ENCODE measurements at regions not wholly inside any gene's neighbourhood (a gene's known extent, or its start where the extent isn't known, plus 50 kb on each side); places are given as distances from the start of the nearest gene placed in this dataset.

DNA sequence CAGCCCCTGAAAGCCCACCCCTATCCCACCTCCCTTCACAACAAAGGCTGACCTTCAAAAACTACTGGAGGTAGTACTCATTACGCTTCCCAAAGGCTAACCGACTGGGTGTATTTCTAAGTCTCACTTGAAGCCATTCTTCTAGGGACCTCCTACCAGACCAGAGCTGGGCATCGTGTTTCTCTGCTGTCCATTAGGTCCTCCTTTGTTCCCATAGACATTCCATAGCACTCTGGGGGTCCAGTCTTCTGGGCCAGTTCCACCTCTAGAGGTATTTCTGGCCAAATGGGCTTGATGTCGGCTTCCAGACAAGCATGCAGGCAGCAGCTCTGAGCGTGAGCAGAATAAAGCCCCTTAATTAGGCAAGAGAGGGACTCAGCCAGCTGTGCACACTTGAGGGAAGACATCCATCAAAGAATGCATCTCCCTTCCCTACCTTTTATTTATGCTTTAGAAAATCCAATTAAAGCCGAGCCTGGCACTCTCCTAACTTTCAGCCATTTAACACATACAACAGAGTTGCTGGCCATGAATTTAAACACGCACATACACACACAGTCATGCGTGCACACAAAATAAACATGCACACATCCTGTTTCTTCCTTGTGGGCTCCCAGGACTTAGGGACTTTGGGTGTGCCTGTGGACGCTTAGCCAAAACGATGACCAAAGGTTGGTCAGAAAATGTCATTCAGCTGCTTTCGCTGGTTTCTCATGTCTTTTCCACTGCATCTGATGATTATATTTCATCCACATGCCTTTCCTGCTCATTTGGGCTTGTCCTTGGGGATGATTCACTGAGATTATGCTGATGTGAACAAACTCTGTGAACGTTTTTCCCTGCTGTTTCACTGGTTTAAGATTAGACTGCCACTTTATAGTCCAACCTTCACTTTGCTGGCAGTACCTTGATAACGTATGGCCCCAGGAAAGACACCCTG, 362.0 kb upstream of the NFE2L3 start:
- H3K4me3 ChIP-seq (ENCODE audit: low read depth, low read length), result no peak overlapping the region

- H3K4me3 ChIP-seq (ENCODE audit: low read depth, low read length), result no peak overlapping the region
Measured at GRCh38 chr7:25790963-25791362, 361.0 kb upstream of the NFE2L3 start.

DNA sequence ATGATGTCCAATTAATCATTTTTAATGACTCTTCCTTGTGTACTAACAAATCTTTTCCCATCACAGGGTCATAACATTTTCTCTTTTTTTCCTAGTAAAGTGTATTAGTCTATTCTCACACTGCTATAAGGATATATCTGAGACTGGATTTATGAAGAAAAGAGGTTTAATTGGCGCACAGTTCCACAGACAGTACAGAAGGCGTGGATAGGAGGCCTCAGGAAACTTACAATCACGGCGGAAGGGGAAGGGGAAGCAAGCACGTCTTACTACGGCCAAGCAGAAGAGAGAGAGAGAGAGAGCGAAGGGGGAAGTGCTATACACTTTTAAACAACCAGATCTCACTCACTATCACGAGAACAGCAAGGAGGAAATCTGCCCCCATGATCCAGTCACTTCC, 359.4 kb upstream of the NFE2L3 start:
- no peak overlapping the region for H3K4me3 ChIP-seq (ENCODE audit: low read depth, low read length)

DNA sequence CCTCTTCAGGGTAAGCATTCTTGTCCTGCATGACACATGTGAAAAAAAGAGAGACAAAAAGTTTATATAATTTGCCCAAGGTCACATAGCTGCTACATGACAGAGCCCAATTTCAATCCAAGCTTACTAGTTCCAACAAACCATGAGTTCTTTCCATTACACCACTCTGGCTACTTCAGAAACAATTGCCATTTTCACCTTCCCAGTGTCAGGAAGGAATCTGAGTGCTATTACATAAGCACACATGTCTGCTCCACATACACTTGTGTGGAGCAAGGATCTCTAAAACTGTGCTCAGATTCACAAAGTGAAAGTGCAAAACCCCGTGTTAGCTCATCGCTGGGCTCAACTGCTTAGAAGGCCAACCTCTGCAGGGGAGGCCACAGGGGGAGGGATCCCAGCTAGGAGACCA, 356.2 kb upstream of the NFE2L3 start:
- H3K4me3 ChIP-seq (ENCODE audit: low read depth, low read length), result no peak overlapping the region

GRCh38 chr7:25798344-25798743, 353.7 kb upstream of the NFE2L3 start:
- no peak overlapping the region for H3K4me3 ChIP-seq (ENCODE audit: low read depth, low read length)

GRCh38 chr7:25801214-25801613, 350.8 kb upstream of the NFE2L3 start:
- no peak overlapping the region for H3K4me3 ChIP-seq (ENCODE audit: low read depth, low read length)

GRCh38 chr7:25802057-25802456, 349.9 kb upstream of the NFE2L3 start:
- H3K4me3 ChIP-seq (ENCODE audit: low read depth, low read length), result no peak overlapping the region

DNA sequence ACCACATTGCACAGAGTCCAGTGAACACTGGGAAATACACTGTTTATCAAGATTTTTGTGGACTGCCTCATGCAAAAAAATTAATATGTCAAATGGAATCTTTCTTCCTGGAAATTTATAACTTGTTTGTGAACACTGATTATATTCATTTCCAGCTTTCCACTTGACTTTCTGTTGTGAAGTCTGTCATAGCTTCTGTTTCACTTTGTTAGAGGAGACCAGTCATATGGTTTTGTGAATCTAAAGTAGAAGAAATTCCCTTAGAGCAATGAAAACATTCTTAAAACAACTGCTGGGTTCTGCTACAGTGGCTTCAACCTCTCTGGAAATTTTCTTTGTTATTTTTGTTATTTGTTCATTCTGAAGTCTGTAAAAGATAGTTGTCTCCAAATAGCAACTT, 349.5 kb upstream of the NFE2L3 start:
- no peak overlapping the region for H3K4me3 ChIP-seq (ENCODE audit: low read depth, low read length)

DNA sequence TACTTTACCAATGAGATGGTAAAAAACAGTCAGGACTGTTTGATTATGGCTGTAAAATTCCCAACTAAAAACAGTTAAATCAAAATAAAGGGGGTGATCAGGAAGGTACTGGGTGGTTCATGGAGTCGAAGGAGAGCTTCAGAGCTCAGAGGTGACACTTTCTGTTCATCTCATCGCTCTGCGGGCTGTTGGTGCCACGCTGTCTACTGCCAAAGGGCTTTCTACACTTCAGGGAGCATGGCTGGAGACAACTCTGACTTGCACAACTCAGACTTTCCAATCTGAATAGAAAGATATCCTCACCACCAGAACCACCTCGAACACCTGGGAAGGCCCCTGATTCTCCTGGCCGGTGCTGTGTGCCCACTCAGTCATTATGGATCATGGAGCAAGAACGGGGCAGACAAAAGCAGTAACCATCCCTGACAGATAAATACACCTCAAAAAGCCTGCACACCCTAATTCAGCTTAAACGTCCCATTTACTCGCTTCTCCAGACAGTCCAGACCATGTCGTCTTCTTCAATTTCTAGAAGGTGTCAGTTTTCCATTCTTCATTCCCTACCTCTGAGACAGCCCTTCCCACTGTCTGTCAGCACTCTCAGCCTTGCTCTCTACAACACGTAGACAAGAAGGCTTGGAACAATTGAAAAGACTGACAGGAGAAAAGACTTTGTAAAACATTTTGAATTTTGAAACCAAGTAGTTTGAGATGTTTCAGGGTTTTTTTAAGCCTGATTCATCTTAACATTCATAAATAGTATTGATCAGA, 348.7 kb upstream of the NFE2L3 start:
- no peak overlapping the region for H3K4me3 ChIP-seq (ENCODE audit: low read depth, low read length)

- no peak overlapping the region for H3K4me3 ChIP-seq (ENCODE audit: low read depth, low read length)
Measured at GRCh38 chr7:25804154-25804553, 347.8 kb upstream of the NFE2L3 start.

DNA sequence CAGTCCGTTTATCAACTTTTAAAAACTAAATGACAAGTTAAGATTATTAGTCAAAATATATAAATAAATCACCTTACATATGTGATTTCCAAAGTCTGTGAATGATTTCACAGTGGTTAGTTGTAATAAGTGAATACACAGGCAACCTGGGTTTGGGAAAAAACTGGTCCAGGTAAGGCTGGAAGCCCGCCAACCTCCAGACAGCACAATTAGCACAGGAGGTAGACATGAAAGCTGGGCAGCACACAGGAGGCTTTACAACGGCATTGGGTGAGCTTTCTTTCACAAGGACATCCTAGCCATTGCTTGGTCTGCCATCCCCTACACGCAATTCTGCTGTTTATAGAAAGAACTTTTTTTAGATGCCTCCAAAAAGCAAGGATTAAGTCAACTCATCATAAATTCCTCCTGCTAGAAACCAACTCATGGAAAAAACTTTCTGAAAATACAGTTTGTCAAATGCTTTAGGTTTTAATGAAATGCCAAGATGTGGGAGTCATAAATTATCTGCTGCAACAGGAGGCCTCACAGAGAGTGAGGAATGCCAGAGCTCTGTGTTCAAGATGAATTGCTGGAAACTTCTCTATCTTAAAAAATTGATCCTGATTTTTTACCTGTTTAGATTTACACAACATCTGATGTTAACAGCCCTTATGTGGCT, 346.8 kb upstream of the NFE2L3 start:
- H3K4me3 ChIP-seq (ENCODE audit: low read depth, low read length), result no peak overlapping the region

- H3K4me3 ChIP-seq (ENCODE audit: low read depth, low read length), result no peak overlapping the region
Measured at GRCh38 chr7:25807086-25807611, 344.8 kb upstream of the NFE2L3 start.

DNA sequence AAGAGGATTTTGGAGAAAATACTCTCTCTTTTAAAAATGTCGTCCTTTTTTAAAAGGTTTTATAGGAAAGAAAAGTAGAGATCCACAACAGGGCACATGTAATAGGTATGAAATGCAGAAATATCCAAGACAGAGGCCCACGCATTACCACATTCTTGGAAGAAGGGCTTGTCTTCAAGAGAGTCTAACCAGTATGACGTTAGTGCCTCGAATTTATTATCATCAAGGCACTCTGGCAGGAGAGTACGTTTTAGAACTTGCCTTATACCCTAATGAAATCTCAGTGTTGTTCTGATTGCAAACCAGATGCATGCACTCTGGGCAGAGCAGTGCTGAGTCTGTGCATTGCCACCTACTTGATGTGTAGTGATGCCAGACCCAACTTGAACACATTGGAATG, 342.6 kb upstream of the NFE2L3 start:
- no peak overlapping the region for H3K4me3 ChIP-seq (ENCODE audit: low read depth, low read length)

GRCh38 chr7:25812086-25812850, 339.7 kb upstream of the NFE2L3 start:
- no peak overlapping the region for H3K4me3 ChIP-seq (ENCODE audit: low read depth, low read length)

DNA sequence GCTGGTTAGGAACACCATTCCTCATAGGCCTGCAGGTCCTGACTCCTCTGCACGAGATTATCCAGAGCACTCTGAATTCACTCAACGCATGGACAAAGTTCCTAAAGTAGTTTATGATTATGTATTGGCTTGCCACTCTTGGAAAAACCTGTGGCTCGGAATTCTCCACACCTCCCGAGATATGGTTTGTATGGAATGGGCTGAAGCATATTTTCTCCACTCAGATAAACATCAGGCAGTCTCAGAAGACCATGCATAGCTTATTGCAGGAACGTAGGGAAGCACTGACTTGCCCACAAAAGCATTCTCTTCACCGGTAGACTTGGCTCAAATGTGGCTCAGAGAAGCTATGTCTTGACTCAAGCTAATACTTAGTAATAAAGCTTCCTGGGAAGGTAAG, 338.6 kb upstream of the NFE2L3 start:
- no peak overlapping the region for H3K4me3 ChIP-seq (ENCODE audit: low read depth, low read length)

DNA sequence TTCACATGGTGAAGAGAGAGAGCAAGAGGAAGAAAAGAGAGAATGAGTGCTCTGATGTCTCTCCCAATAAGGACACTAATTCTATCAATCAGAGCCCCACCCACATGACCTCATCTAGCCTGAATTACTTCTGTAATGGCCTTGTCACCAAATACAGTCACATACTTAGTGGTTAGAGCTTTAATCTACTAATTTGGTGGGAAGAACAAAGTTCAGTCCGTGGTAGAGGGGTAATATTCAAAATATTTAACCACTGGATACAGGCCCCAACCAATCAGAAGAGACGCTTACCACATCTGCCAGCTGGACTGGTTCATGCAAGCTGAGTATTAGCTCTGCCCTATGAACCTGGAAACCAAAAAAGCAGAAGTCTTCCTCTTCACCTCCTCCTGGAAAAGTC, 336.3 kb upstream of the NFE2L3 start:
- no peak overlapping the region for H3K4me3 ChIP-seq (ENCODE audit: low read depth, low read length)

DNA sequence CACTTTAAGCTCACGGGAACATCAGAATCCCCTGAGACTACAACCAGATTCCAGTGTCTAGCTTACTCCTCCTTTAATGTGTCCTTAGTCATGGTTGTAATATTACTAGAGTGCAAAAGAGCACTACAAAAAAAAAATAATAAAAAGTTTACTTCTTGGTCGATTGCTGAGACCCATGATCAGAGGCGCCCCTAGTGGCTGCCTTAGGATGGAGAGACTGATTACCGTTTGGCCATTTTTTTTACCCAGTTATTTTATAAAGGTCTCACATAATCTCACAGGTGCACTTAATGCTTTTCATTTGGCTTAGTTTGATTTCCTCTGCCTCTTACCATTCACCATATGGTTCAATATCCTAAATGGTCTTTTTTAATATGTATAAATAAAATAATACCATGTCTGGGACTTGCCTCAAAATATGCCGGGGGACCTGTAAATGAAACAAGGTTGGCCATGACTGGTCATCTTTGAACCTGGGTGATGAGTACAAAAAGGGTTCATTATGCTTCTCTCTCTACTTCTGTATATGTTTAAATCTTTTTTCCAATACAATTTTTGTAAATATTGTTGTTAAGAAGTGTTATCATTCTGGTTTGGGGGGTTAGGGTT, 331.5 kb upstream of the NFE2L3 start:
- no peak overlapping the region for H3K4me3 ChIP-seq (ENCODE audit: low read depth, low read length)

DNA sequence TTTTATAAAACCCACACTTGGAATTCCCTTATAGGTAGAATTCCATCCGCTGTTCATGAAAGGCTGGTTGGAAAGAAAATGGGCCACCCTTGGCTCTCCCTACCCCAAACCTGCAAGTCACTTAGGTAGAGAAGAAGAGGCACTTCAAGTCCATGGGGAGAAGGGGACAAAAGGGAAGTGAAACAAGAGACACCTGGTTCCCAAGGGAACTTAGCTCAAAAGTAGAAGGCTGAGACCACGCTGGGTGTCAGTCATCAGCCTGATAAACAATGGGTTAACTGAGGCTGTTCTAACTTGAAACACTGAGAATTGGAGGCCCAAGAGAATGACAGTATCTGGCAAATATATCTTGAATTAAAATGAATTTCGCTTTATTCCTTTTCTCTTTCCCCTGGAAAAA, 330.8 kb upstream of the NFE2L3 start:
- no peak overlapping the region for H3K4me3 ChIP-seq (ENCODE audit: low read depth, low read length)

GRCh38 chr7:25822823-25823222, 329.2 kb upstream of the NFE2L3 start:
- no peak overlapping the region for H3K4me3 ChIP-seq (ENCODE audit: low read depth, low read length)

- no peak overlapping the region for H3K4me3 ChIP-seq (ENCODE audit: low read depth, low read length)
Measured at GRCh38 chr7:25823571-25823970, 328.4 kb upstream of the NFE2L3 start.

All from iPS-11a (cell line).